GM23248 (cell line): ENCODE measurements at regions not wholly inside any gene's neighbourhood (a gene's known extent, or its start where the extent isn't known, plus 50 kb on each side); places are given as distances from the start of the nearest gene placed in this dataset.

Experiments
- DNase-seq: peaks from one replicate; pipeline ENCODE4 v3.0.0-alpha.2; 2015
- H2AFZ ChIP-seq: fragments of 200-600 bp; sonication (generic); 2 replicates; pipeline ENCODE4 v1.6.1; 2016; ENCODE audit warnings: antibody characterized with exemption
- H3F3A ChIP-seq: fragments of 200-600 bp; sonication (generic); 2 replicates; pipeline ENCODE4 v1.6.1; 2016; ENCODE audit warnings: mild to moderate bottlenecking, antibody characterized with exemption, mixed run types; ENCODE audit not compliant: insufficient read depth
- H3K27ac ChIP-seq: fragments of 200-600 bp; sonication (generic); 2 replicates; pipeline ENCODE4 v1.5.1; 2016; ENCODE audit warnings: mild to moderate bottlenecking
- H3K27me3 ChIP-seq: fragments of 200-600 bp; sonication (generic); replicated peaks from 2 replicates; pipeline ENCODE4 v1.6.1; 2016; ENCODE audit warnings: mild to moderate bottlenecking; ENCODE audit not compliant: insufficient read depth
- H3K36me3 ChIP-seq: fragments of 200-600 bp; sonication (generic); 2 replicates; pipeline ENCODE4 v1.6.1; 2016; ENCODE audit warnings: low read depth, mild to moderate bottlenecking
- H3K4me1 ChIP-seq: fragments of 200-600 bp; sonication (generic); 2 replicates; pipeline ENCODE4 v1.6.1; 2016; ENCODE audit warnings: mild to moderate bottlenecking; ENCODE audit not compliant: insufficient read depth
- H3K4me2 ChIP-seq: fragments of 200-600 bp; sonication (generic); one replicate; pipeline ENCODE4 v1.6.1; 2016; ENCODE audit warnings: mild to moderate bottlenecking; ENCODE audit not compliant: unreplicated experiment
- H3K4me3 ChIP-seq: fragments of 200-600 bp; sonication (generic); 2 replicates; pipeline ENCODE4 v1.5.1; 2016; ENCODE audit warnings: mild to moderate bottlenecking
- H3K79me2 ChIP-seq: fragments of 200-600 bp; sonication (generic); 2 replicates; pipeline ENCODE4 v1.6.1; 2016; ENCODE audit warnings: mild to moderate bottlenecking; ENCODE audit not compliant: insufficient read depth
- H3K9ac ChIP-seq: fragments of 200-600 bp; sonication (generic); 2 replicates; pipeline ENCODE4 v1.6.1; 2016; ENCODE audit warnings: mild to moderate bottlenecking
- H3K9me2 ChIP-seq: fragments of 200-600 bp; sonication (generic); 2 replicates; pipeline ENCODE4 v1.6.1; 2016; ENCODE audit warnings: mixed run types, mild to moderate bottlenecking, moderate library complexity; ENCODE audit not compliant: insufficient read depth
- H3K9me3 ChIP-seq: fragments of 200-600 bp; sonication (generic); one replicate; pipeline ENCODE4 v1.6.1; 2017; ENCODE audit warnings: low read depth
- H4K20me1 ChIP-seq: fragments of 200-600 bp; sonication (generic); 2 replicates; pipeline ENCODE4 v1.6.0; 2016; ENCODE audit not compliant: insufficient read depth
- EZH2 ChIP-seq: fragments of 200-600 bp; sonication (generic); IDR thresholded peaks from 2 replicates; pipeline ENCODE4 v1.6.1; 2018; ENCODE audit warnings: antibody characterized with exemption, mild to moderate bottlenecking; ENCODE audit not compliant: insufficient read depth, poor library complexity, severe bottlenecking
- EZH2phosphoT487 ChIP-seq: fragments of 200-600 bp; sonication (generic); IDR thresholded peaks from 2 replicates; pipeline ENCODE4 v1.6.1; 2018; ENCODE audit warnings: antibody characterized with exemption, moderate library complexity, mild to moderate bottlenecking, low read depth; ENCODE audit not compliant: insufficient read depth
- WGBS, 2 experiments: methylation state at CpG; one replicate each; pipeline ENCODE4 v1.1.6; 2015 to 2017; ENCODE audit warnings: low lambda C conversion rate in 2 of 2, low coverage in 1 of 2; ENCODE audit errors: missing lambda C conversion rate in 2 of 2; 5-methylcytosine and 5-hydroxymethylcytosine counted together
- in situ Hi-C: fragments of 300-500 bp; cut with MboI; formaldehyde crosslinking; loops from 2 replicates; pipeline ENCODE4 v1.15.0; 2020

DNA sequence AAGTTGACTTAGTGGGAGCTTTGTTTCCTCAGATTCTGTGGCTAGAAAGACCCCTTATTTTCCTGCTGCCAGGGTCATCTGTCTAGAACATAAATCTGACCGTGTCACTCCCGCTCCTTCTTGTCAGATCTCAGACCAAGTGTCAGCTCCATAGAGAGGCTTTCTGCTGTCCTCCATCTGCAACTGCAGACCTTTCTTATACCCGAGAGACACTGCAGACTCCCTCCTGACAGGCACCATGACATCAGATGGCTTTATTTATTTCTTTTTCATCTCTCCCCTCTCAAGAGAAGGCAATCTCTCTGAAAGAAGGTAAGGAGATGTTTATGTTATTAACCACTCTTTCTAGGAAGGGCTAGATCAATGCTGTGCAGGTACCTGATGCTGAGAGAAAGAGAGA is 726.5 kb downstream of the UQCRFS1 start:
- Histone ChIP-seq H3K27me3 (peaks cover 12% of the 10 kb centered on the region), H3K79me2 (no peaks in the 10 kb centered on the region), H2AFZ (no peak overlapping the region), H3K36me3 (no peaks in the 10 kb centered on the region), H3K9me2 (no peaks in the 10 kb centered on the region), H3K27ac (no peak overlapping the region), H3K4me2 (no peak overlapping the region), H3K9ac (no peak overlapping the region), H3K9me3 (no peaks in the 10 kb centered on the region), H3K4me3 (no peak overlapping the region), H3K4me1 (no peaks in the 10 kb centered on the region), H4K20me1 (no peaks in the 10 kb centered on the region), H3F3A (no peaks in the 10 kb centered on the region)
- no peak for TF ChIP-seq EZH2
- TF ChIP-seq EZH2phosphoT487, result no peak
- no peak for DNase-seq
- in situ Hi-C loops, result no loop called here
- WGBS, 2 experiments, result 18 to 22% methylated on average over 3 of the region's 3 CpGs

DNA sequence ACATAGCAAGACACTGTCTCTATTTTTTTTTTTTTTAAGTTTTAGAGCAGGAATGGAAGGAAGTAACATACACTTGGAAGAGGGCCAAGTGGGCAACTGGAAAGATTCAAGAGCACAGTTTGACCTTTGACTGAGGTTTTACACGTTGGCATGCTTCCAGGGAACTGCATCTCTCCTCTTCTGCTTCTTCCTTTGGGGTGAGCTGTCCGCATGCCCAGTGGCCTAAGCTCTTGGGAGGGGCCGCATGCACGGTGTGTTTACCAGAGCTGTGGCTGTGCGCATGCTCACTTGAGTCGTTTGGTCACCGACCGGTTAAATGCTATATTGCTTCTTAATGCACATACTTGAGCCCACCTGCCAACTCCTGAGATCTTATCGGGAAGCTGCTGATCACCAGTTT is 727.7 kb downstream of the UQCRFS1 start:
- H3K4me2 ChIP-seq, result no peak overlapping the region
- TF ChIP-seq EZH2, result no peak
- TF ChIP-seq EZH2phosphoT487, result no peak
- no peaks in the 10 kb centered on the region for H3K9me2 ChIP-seq
- H3K4me3 ChIP-seq, result no peak overlapping the region
- no peaks in the 10 kb centered on the region for H3K9me3 ChIP-seq
- H2AFZ ChIP-seq, result no peak overlapping the region
- WGBS, 2 experiments, result 36 to 44% methylated on average over 9 of the region's 9 CpGs
- no peaks in the 10 kb centered on the region for H3F3A ChIP-seq
- no peaks in the 10 kb centered on the region for H3K36me3 ChIP-seq
- H3K4me1 ChIP-seq, result no peaks in the 10 kb centered on the region
- no peaks in the 10 kb centered on the region for H3K79me2 ChIP-seq
- H3K27ac ChIP-seq, result no peak overlapping the region
- in situ Hi-C loops, result no loop called here
- DNase-seq, result no peak
- H3K9ac ChIP-seq, result no peak overlapping the region
- H3K27me3 ChIP-seq, result peaks cover 12% of the 10 kb centered on the region
- no peaks in the 10 kb centered on the region for H4K20me1 ChIP-seq

DNA sequence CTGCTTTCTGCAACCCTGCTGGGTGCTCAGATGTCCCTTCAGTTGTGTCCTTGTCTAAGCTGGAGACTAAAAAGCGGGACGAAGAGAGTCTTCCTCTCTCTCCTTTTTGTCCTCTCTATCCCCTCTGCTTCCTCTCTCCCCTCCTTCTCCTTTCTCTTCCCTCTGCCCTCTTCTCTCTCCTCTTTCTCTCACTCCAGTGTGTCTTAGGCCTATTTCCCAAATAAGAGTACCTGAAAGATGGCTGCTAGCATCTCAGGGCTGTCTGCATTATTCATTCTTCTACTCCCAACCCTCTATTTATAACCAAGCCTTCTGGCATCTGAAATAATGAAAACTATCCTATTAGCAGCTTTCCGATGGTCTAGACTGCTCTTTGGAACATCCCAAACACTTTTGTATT is 729.8 kb downstream of the UQCRFS1 start:
- Histone ChIP-seq H3K4me3 (no peak overlapping the region), H3K27me3 (peaks cover 6% of the 10 kb centered on the region), H3K9me3 (no peaks in the 10 kb centered on the region), H3K4me2 (no peak overlapping the region), H3K4me1 (no peaks in the 10 kb centered on the region), H2AFZ (no peak overlapping the region), H3F3A (no peaks in the 10 kb centered on the region), H3K36me3 (no peaks in the 10 kb centered on the region), H3K79me2 (no peaks in the 10 kb centered on the region), H3K9me2 (no peaks in the 10 kb centered on the region), H4K20me1 (no peaks in the 10 kb centered on the region), H3K9ac (no peak overlapping the region), H3K27ac (no peak overlapping the region)
- in situ Hi-C loops, result no loop called here
- TF ChIP-seq EZH2 (no peak), EZH2phosphoT487 (no peak)
- WGBS, 2 experiments, result 62 to 66% methylated on average over 3 of the region's 3 CpGs
- no peak for DNase-seq

DNA sequence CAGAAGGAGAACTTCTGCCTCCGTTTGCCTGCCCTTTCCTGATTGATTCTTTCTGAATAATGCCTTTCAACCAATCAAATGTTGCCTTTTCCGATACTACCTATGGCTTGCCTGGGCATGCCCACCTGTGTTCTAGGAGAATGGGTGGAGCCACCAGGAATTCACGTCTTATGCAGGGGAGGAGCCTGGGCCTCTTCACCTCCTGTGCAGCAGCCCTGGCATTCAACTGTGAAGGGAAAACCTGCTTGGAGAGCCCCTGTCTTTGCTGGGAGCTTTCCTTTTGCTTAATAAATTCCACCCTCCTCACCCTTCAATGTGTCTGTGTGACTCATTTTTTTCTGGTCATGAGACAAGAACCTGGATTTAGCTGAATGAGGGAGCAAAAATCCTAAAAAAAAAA is 730.7 kb downstream of the UQCRFS1 start:
- Histone ChIP-seq H3K27ac (no peak overlapping the region), H3K36me3 (no peaks in the 10 kb centered on the region), H3K4me1 (no peaks in the 10 kb centered on the region), H4K20me1 (no peaks in the 10 kb centered on the region), H3K27me3 (peaks cover under 1% of the 10 kb centered on the region; the same call in 1 of the 2 replicates), H2AFZ (no peak overlapping the region), H3K9ac (no peak overlapping the region), H3K4me2 (no peak overlapping the region), H3K9me3 (no peaks in the 10 kb centered on the region), H3K9me2 (no peaks in the 10 kb centered on the region), H3K79me2 (no peaks in the 10 kb centered on the region), H3K4me3 (no peak overlapping the region), H3F3A (no peaks in the 10 kb centered on the region)
- no peak for DNase-seq
- in situ Hi-C loops, result no loop called here
- 26 to 31% methylated on average over 3 of the region's 3 CpGs for WGBS, 2 experiments
- no peak for TF ChIP-seq EZH2phosphoT487
- no peak for TF ChIP-seq EZH2

DNA sequence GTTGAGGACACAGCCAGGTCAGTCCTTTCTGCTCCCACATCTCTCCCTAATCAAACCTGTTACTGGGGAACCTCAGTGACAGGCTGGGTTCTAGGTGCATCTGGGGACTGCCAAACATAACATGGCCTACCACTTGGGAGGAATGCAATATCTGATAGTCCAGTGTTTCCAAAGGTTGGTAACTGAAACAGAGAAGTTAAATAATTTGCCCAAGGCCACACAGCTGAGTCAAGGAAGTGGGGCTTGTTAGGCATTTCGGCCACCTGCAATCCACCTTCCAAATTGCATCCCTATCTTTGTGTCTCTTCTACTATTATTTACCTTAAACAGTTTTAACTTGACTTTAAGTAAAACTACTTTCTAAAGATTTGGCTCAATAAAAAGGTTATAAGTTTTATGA is 731.3 kb downstream of the UQCRFS1 start:
- Histone ChIP-seq H3K79me2 (no peaks in the 10 kb centered on the region), H3K9me2 (no peaks in the 10 kb centered on the region), H3K9me3 (no peaks in the 10 kb centered on the region), H3K4me1 (no peaks in the 10 kb centered on the region), H3F3A (no peaks in the 10 kb centered on the region), H3K9ac (no peak overlapping the region), H3K27me3 (peaks cover 6% of the 10 kb centered on the region; the same call in 1 of the 2 replicates), H3K27ac (no peak overlapping the region), H2AFZ (no peak overlapping the region), H3K4me2 (no peak overlapping the region), H4K20me1 (no peaks in the 10 kb centered on the region), H3K4me3 (no peak overlapping the region), H3K36me3 (no peaks in the 10 kb centered on the region)
- in situ Hi-C loops, result no loop called here
- TF ChIP-seq EZH2phosphoT487 (no peak), EZH2 (no peak)
- 3 to 9% methylated on average over 1 of the region's 1 CpG for WGBS, 2 experiments
- no peak for DNase-seq
